NT2/D1 (cell line): ENCODE measurements at regions not wholly inside any gene's neighbourhood (a gene's known extent, or its start where the extent isn't known, plus 50 kb on each side); places are given as distances from the start of the nearest gene placed in this dataset.

Source experiments
- SUZ12 ChIP-seq: IDR thresholded peaks from 2 replicates; pipeline ENCODE4 v1.6.1; 2011; ENCODE audit not compliant: insufficient read length, insufficient read depth; ENCODE audit errors: extremely low read depth
- YY1 ChIP-seq: IDR thresholded peaks from 2 replicates; pipeline ENCODE4 v1.6.1; 2011; ENCODE audit not compliant: insufficient read length, insufficient read depth

DNA sequence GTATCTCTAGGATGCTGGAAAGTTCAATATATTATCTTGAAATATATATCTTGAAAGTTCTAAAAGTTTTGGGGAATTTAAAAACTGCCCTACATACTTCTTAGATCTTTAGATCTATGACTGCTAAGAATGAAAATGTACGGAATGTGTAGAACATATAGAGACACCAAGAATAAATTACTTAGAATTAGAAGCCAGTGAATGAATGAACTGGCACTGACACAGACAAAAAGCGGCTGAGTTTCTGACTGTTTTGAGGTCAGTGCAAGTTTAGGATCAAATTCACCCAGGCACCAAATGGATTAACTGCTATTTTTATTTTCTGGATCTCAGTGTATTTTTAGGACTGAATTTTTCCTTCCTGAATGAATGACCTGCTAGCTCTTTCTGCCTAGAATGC lies 411.2 kb downstream of the KCTD12 start:
- no peak for TF ChIP-seq SUZ12
- TF ChIP-seq YY1: no peak
